ENCODE measurements at regions not wholly inside any gene's neighbourhood (a gene's known extent, or its start where the extent isn't known, plus 50 kb on each side); places are given as distances from the start of the nearest gene placed in this dataset.

- H3K27me3 Mint-ChIP-seq (ENCODE audit: insufficient read depth), result peaks cover 24% of the 10 kb centered on the region
- H3K4me3 Mint-ChIP-seq, result no peak overlapping the region
- peaks cover 21% of the 10 kb centered on the region for H3K4me1 Mint-ChIP-seq (ENCODE audit: low read depth)
- H3K36me3 Mint-ChIP-seq (ENCODE audit: low read depth), result no peaks in the 10 kb centered on the region
- DNase-seq, result no peak
- no peaks in the 10 kb centered on the region; the same call in 1 of the 2 replicates for H3K9me3 Mint-ChIP-seq
- H3K27ac Mint-ChIP-seq, result no peak overlapping the region
- TF ChIP-seq, protein P1, sequence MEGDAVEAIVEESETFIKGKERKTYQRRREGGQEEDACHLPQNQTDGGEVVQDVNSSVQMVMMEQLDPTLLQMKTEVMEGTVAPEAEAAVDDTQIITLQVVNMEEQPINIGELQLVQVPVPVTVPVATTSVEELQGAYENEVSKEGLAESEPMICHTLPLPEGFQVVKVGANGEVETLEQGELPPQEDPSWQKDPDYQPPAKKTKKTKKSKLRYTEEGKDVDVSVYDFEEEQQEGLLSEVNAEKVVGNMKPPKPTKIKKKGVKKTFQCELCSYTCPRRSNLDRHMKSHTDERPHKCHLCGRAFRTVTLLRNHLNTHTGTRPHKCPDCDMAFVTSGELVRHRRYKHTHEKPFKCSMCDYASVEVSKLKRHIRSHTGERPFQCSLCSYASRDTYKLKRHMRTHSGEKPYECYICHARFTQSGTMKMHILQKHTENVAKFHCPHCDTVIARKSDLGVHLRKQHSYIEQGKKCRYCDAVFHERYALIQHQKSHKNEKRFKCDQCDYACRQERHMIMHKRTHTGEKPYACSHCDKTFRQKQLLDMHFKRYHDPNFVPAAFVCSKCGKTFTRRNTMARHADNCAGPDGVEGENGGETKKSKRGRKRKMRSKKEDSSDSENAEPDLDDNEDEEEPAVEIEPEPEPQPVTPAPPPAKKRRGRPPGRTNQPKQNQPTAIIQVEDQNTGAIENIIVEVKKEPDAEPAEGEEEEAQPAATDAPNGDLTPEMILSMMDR (IDR thresholded peaks at IDR 0.05), result no peak
These were observed 204.8 kb upstream of the IGF1R start for GRCh38 chr15:98443526-98443925.

DNA sequence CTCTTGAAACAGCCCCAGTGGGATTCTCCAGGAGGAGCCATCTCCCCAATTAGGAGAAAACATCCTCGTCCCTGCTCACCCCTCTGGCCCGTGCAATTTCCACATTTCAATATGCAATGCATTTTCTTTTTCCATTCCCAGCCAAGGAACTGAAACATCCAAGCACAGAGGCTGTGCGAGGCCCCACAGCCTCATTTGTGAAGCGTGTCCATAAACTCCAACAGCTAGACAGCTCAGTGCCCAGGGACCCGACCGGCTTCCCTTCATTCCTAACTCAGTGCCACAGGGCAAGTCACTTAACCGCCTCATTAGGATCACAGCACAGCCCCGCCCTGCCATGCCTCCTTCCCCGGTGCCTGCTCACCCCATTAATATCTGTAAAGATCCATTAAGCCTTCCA, 204.2 kb upstream of the IGF1R start:
- peaks cover 28% of the 10 kb centered on the region for H3K27me3 Mint-ChIP-seq (ENCODE audit: insufficient read depth)
- H3K4me1 Mint-ChIP-seq (ENCODE audit: low read depth), result peaks cover 21% of the 10 kb centered on the region
- no peak for DNase-seq
- H3K27ac Mint-ChIP-seq, result no peak overlapping the region
- H3K36me3 Mint-ChIP-seq (ENCODE audit: low read depth), result no peaks in the 10 kb centered on the region
- TF ChIP-seq, protein P1 (IDR thresholded peaks at IDR 0.05), result no peak
- H3K9me3 Mint-ChIP-seq, result no peaks in the 10 kb centered on the region; the same call in 1 of the 2 replicates
- no peak overlapping the region for H3K4me3 Mint-ChIP-seq

GRCh38 chr15:98445315-98445714, 203.0 kb upstream of the IGF1R start:
- Mint-ChIP-seq H3K4me1 (ENCODE audit: low read depth) (peaks cover 15% of the 10 kb centered on the region), H3K4me3 (no peak overlapping the region), H3K27ac (no peak overlapping the region), H3K27me3 (ENCODE audit: insufficient read depth) (peaks cover 30% of the 10 kb centered on the region), H3K9me3 (no peaks in the 10 kb centered on the region; the same call in 1 of the 2 replicates), H3K36me3 (ENCODE audit: low read depth) (no peaks in the 10 kb centered on the region)
- TF ChIP-seq, protein P1 (IDR thresholded peaks at IDR 0.05), result no peak
- no peak for DNase-seq

GRCh38 chr15:98446083-98446482, 202.3 kb upstream of the IGF1R start:
- no peak overlapping the region for H3K27ac Mint-ChIP-seq
- TF ChIP-seq, protein P1 (IDR thresholded peaks at IDR 0.05), result no peak
- DNase-seq, result no peak
- no peaks in the 10 kb centered on the region for H3K36me3 Mint-ChIP-seq (ENCODE audit: low read depth)
- H3K27me3 Mint-ChIP-seq (ENCODE audit: insufficient read depth), result peaks cover 34% of the 10 kb centered on the region
- H3K4me1 Mint-ChIP-seq (ENCODE audit: low read depth), result peaks cover 15% of the 10 kb centered on the region
- H3K9me3 Mint-ChIP-seq, result no peaks in the 10 kb centered on the region; the same call in 1 of the 2 replicates
- no peak overlapping the region for H3K4me3 Mint-ChIP-seq

GRCh38 chr15:98447069-98447468, 201.3 kb upstream of the IGF1R start:
- no peak overlapping the region for H3K4me3 Mint-ChIP-seq

More at GRCh38 chr15:98447069-98447468, 201.3 kb upstream of the IGF1R start:
- TF ChIP-seq, protein P1 (IDR thresholded peaks at IDR 0.05), result no peak
- H3K27ac Mint-ChIP-seq, result no peak overlapping the region
- peaks cover 34% of the 10 kb centered on the region for H3K27me3 Mint-ChIP-seq (ENCODE audit: insufficient read depth)
- peaks cover 15% of the 10 kb centered on the region for H3K4me1 Mint-ChIP-seq (ENCODE audit: low read depth)
- no peaks in the 10 kb centered on the region for H3K36me3 Mint-ChIP-seq (ENCODE audit: low read depth)
- DNase-seq, result no peak
- H3K9me3 Mint-ChIP-seq, result no peaks in the 10 kb centered on the region; the same call in 1 of the 2 replicates

Measured in HFFc6 (cell line).